Effector memory CD4-positive, alpha-beta T cell (primary cell): ENCODE measurements at regions not wholly inside any gene's neighbourhood (a gene's known extent, or its start where the extent isn't known, plus 50 kb on each side); places are given as distances from the start of the nearest gene placed in this dataset.

Source experiments
- DNase-seq, 3 donors: peaks; one replicate each; pipeline ENCODE4 v3.0.0-alpha.2; 2020
- H3K27ac ChIP-seq: 2 replicates; pipeline ENCODE4 v1.7.0; 2013; ENCODE audit warnings: mild to moderate bottlenecking, low read length, moderate library complexity; ENCODE audit not compliant: insufficient read depth, poor library complexity, severe bottlenecking
- H3K27me3 ChIP-seq: replicated peaks from 2 replicates; pipeline ENCODE4 v1.7.0; 2013; ENCODE audit warnings: mild to moderate bottlenecking, low read length; ENCODE audit not compliant: insufficient read depth, control insufficient read depth, poor library complexity, severe bottlenecking
- H3K36me3 ChIP-seq: 2 replicates; pipeline ENCODE4 v1.7.0; 2013; ENCODE audit warnings: mild to moderate bottlenecking, low read length, moderate library complexity; ENCODE audit not compliant: control insufficient read depth, insufficient read depth
- H3K4me1 ChIP-seq: 2 replicates; pipeline ENCODE4 v1.7.0; 2013; ENCODE audit warnings: low read length, mild to moderate bottlenecking; ENCODE audit not compliant: control insufficient read depth, insufficient read depth, poor library complexity, severe bottlenecking
- H3K4me3 ChIP-seq: 2 replicates; pipeline ENCODE4 v1.7.0; 2013; ENCODE audit warnings: low read length, low read depth, mild to moderate bottlenecking; ENCODE audit not compliant: insufficient read depth, poor library complexity, severe bottlenecking
- H3K9me3 ChIP-seq: 2 replicates; pipeline ENCODE4 v1.7.0; 2013; ENCODE audit warnings: mild to moderate bottlenecking, low read length, moderate library complexity; ENCODE audit not compliant: control insufficient read depth

DNA sequence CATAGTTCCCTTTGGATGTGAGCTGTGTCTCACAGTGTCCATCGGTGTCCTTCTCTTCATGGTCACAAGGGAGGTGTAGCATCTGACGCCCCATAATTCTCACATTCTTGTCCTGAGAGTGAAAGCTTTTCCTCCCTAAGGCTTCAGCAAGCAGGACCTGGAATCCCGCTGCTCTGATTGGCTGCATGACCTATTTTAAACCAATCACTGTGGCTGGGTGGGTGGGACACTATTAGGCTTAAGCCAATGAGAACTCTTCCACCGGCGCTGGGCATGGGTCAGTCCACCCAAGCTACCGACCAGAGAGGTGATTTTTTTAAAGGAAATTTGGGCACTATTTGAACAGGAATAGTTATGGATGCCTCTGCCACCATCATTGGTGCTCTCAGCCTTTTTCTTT, 385.9 kb downstream of the MFSD1 start:
- no peaks in the 10 kb centered on the region for H3K9me3 ChIP-seq
- no peaks in the 10 kb centered on the region for H3K36me3 ChIP-seq
- no peaks in the 10 kb centered on the region for H3K27me3 ChIP-seq
- no peaks in the 10 kb centered on the region for H3K4me1 ChIP-seq
- no peak overlapping the region for H3K4me3 ChIP-seq
- no peak overlapping the region for H3K27ac ChIP-seq
- DNase-seq = no peak

GRCh38 chr3:159189994-159190669, 388.3 kb downstream of the MFSD1 start:
- Histone ChIP-seq H3K27me3 (no peaks in the 10 kb centered on the region), H3K27ac (no peak overlapping the region), H3K4me3 (no peak overlapping the region), H3K36me3 (no peaks in the 10 kb centered on the region), H3K4me1 (no peaks in the 10 kb centered on the region), H3K9me3 (no peaks in the 10 kb centered on the region)
- no peak for DNase-seq

- DNase-seq = no peak
- Histone ChIP-seq H3K27ac (no peak overlapping the region), H3K36me3 (no peaks in the 10 kb centered on the region), H3K4me1 (no peaks in the 10 kb centered on the region), H3K27me3 (no peaks in the 10 kb centered on the region), H3K9me3 (no peaks in the 10 kb centered on the region), H3K4me3 (no peak overlapping the region)
Measured at GRCh38 chr3:159191447-159191846, 389.6 kb downstream of the MFSD1 start.

DNA sequence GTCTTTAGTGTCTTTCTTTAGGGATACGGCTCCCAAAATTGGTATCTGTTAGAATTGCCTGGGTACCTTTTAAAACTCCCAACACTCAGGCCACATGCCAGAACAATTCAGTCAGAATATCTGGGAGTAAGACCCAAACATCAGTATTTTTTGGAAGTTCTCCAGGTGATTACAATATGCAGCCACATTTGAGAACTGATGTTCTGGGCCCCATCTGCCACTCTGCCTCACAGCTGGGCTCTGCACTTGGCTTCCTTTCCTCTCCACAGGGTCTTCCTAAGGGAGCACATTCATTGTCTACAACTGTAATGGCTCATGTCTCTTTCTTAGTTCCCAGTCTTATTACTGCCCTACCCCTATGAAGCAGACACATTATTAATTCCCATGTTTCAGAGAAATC, 394.5 kb downstream of the MFSD1 start:
- DNase-seq = no peak
- no peak overlapping the region for H3K27ac ChIP-seq
- no peak overlapping the region for H3K4me3 ChIP-seq
- H3K27me3 ChIP-seq = no peaks in the 10 kb centered on the region
- no peaks in the 10 kb centered on the region for H3K4me1 ChIP-seq
- no peaks in the 10 kb centered on the region for H3K9me3 ChIP-seq
- no peaks in the 10 kb centered on the region for H3K36me3 ChIP-seq

- H3K4me1 ChIP-seq = no peaks in the 10 kb centered on the region
- no peak overlapping the region for H3K4me3 ChIP-seq
- no peaks in the 10 kb centered on the region for H3K9me3 ChIP-seq
- no peaks in the 10 kb centered on the region for H3K36me3 ChIP-seq
- H3K27ac ChIP-seq = no peak overlapping the region
- DNase-seq = no peak
- no peaks in the 10 kb centered on the region for H3K27me3 ChIP-seq
Measured at GRCh38 chr3:159200176-159200575, 398.3 kb downstream of the MFSD1 start.

- H3K9me3 ChIP-seq = no peaks in the 10 kb centered on the region
- H3K36me3 ChIP-seq = no peaks in the 10 kb centered on the region
- no peaks in the 10 kb centered on the region for H3K27me3 ChIP-seq
- no peak overlapping the region for H3K4me3 ChIP-seq
- no peak overlapping the region for H3K27ac ChIP-seq
- H3K4me1 ChIP-seq = no peaks in the 10 kb centered on the region
- no peak for DNase-seq
Measured at GRCh38 chr3:159208050-159208449, 406.2 kb downstream of the MFSD1 start.

- no peaks in the 10 kb centered on the region for H3K9me3 ChIP-seq
- H3K4me3 ChIP-seq = no peak overlapping the region
- no peaks in the 10 kb centered on the region for H3K27me3 ChIP-seq
- H3K27ac ChIP-seq = no peak overlapping the region
- no peaks in the 10 kb centered on the region for H3K4me1 ChIP-seq
- DNase-seq = no peak
- H3K36me3 ChIP-seq = no peaks in the 10 kb centered on the region
Measured at GRCh38 chr3:159209459-159209858, 407.6 kb downstream of the MFSD1 start.

GRCh38 chr3:159210336-159210735, 408.5 kb downstream of the MFSD1 start:
- H3K27ac ChIP-seq = no peak overlapping the region
- DNase-seq = no peak
- no peaks in the 10 kb centered on the region for H3K36me3 ChIP-seq
- H3K9me3 ChIP-seq = no peaks in the 10 kb centered on the region
- H3K4me3 ChIP-seq = no peak overlapping the region
- no peaks in the 10 kb centered on the region for H3K27me3 ChIP-seq
- H3K4me1 ChIP-seq = no peaks in the 10 kb centered on the region

DNA sequence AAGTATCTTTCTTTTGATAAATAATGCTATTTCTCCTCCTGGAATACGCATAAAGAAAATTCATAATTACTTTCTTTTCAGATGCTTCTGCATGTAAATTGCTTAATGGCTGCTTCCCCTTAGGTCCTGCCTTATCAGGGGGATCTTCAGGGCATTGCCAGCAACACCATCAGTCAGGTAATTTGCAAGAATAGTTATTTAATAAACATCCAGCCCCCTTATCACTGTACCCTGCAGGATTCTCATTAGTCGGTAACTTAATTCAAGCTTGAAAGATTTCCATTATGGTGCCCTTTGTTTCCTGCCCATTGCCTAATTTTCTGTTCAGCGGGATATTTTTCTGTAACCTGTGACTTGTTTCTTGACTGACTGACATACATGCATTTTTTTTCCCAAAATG, 414.5 kb downstream of the MFSD1 start:
- Histone ChIP-seq H3K4me3 (no peak overlapping the region), H3K27ac (no peak overlapping the region), H3K4me1 (no peaks in the 10 kb centered on the region), H3K27me3 (no peaks in the 10 kb centered on the region), H3K36me3 (no peaks in the 10 kb centered on the region), H3K9me3 (no peaks in the 10 kb centered on the region)
- DNase-seq = no peak

GRCh38 chr3:159219231-159219630, 417.4 kb downstream of the MFSD1 start:
- no peak overlapping the region for H3K4me3 ChIP-seq
- no peaks in the 10 kb centered on the region for H3K4me1 ChIP-seq
- H3K27ac ChIP-seq = no peak overlapping the region
- no peaks in the 10 kb centered on the region for H3K36me3 ChIP-seq
- no peaks in the 10 kb centered on the region for H3K9me3 ChIP-seq
- DNase-seq = no peak
- no peaks in the 10 kb centered on the region for H3K27me3 ChIP-seq
